Upper lobe of left lung (tissue), 6 donors: ENCODE measurements at regions not wholly inside any gene's neighbourhood (a gene's known extent, or its start where the extent isn't known, plus 50 kb on each side); places are given as distances from the start of the nearest gene placed in this dataset.
"Not testable (repeated sequence)": the region's sequence is repeated elsewhere in the genome, so short reads cannot be mapped to it uniquely, and the experiment has no call there.

Source experiments
- ATAC-seq, 2 donors: fragments of 200-7000 bp; cut with Tn5 transposase; one replicate each; pipeline ENCODE4 v1.9.1; 2022; ENCODE audit warnings: mild to moderate bottlenecking in 2 of 2, moderate library complexity in 2 of 2; ENCODE audit not compliant: low FRiP score in 2 of 2
- DNase-seq, 2 donors: peaks; one replicate each; pipeline ENCODE4 v3.0.0-alpha.2; 2019 to 2020
- H3K27ac ChIP-seq, 4 donors: fragments of 200-600 bp; sonication (generic); one replicate each; pipeline ENCODE4 v1.5.1; 2016 to 2019
- H3K27me3 ChIP-seq, 4 donors: fragments of 200-600 bp; sonication (generic); one replicate each; pipeline ENCODE4 v1.5.1; 2017 to 2019
- H3K36me3 ChIP-seq, 4 donors: fragments of 200-600 bp; sonication (generic); one replicate each; pipeline ENCODE4 v1.5.1; 2016 to 2019
- H3K4me1 ChIP-seq, 4 donors: fragments of 200-600 bp; sonication (generic); one replicate each; pipeline ENCODE4 v1.5.1; 2018 to 2019
- H3K4me3 ChIP-seq, 4 donors: fragments of 200-600 bp; sonication (generic); one replicate each; pipeline ENCODE4 v1.5.1; 2017 to 2019; ENCODE audit warnings: mild to moderate bottlenecking in 2 of 4, moderate library complexity in 1 of 4
- H3K9me3 ChIP-seq, 4 donors: fragments of 200-600 bp; sonication (generic); one replicate each; pipeline ENCODE4 v1.5.1; 2018 to 2019
- CTCF ChIP-seq, 6 experiments: fragments of 450-650 bp in 4 of 6; fragments of 200-600 bp in 2 of 6; sonication (generic) in 2 of 6; IDR thresholded peaks; one replicate each; pipeline ENCODE4 v1.5.1; 2016 to 2019; ENCODE audit warnings: antibody characterized with exemption in 6 of 6
- EP300 ChIP-seq, 4 donors: sonication (generic); formaldehyde crosslinking; IDR thresholded peaks; one replicate each; pipeline ENCODE4 v1.5.1; 2017; ENCODE audit warnings: antibody characterized with exemption in 4 of 4, control low read depth in 2 of 4
- POLR2A ChIP-seq, 4 donors: fragments of 450-650 bp; IDR thresholded peaks; one replicate each; pipeline ENCODE4 v1.5.1; 2016 to 2017; ENCODE audit warnings: antibody characterized with exemption in 4 of 4, mild to moderate bottlenecking in 2 of 4
- POLR2AphosphoS5 ChIP-seq, 2 donors: sonication (generic); formaldehyde crosslinking; IDR thresholded peaks; one replicate each; pipeline ENCODE4 v1.5.1; 2017; ENCODE audit warnings: antibody characterized with exemption in 2 of 2
- WGBS, 2 donors: methylation state at CpG; one replicate each; pipeline ENCODE4 v1.1.5; 2017 to 2018; 5-methylcytosine and 5-hydroxymethylcytosine counted together
- donor health status: DM: no; HTN: no; CAD: no; lungs with moderate emphysema.
- donor health status: DM: no; HTN: yes; CAD: no; lungs with severe emphysema.

DNA sequence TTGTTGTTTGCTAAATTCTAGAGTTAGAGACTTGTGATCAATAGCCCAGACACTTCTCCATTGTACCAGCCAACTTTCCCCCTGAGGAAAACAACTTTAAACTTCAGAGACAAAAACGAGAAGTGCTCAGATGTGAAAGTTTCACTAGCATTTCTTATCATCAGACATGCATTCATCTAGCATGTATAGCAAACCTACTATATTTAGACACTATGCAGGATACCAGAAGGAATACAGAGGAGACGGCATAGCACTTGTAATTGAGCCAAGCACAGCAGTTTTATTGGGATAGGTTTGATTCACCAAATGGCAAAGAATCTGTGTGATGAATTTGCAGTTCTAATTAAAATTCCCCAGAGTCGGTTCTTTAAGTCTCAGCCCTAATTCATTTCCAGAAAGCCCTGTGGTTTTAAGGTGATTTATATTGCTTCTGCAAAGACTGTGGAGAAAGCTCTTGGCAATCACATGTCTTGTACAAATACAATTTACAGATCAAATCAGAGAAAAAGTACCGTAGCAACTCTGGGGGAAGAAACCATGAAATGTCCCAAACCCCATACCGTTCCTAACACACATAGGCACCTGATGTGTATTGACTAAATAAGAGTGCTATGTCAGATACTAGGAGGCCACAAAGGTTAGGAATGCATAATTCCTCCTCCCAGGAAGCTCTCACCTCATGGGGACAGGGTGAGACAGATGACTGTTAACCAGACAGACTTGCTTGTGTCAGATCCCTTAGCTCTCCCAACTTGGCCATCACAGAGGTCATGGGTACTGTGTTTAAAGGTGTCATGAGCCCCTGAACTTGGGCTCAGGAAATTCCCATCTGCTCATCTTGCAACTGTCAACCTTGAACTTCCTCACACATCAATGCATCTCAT lies 69.6 kb upstream of the KRAS start:
- no peaks in the 10 kb centered on the region for H3K27me3 ChIP-seq
- no peak overlapping the region for H3K4me3 ChIP-seq
- ATAC-seq: no peak
- TF ChIP-seq POLR2AphosphoS5 (IDR thresholded peaks at IDR 0.05) (no peak), POLR2A (IDR thresholded peaks at IDR 0.05) (no peak), EP300 (IDR thresholded peaks at IDR 0.05) (no peak), CTCF (IDR thresholded peaks at IDR 0.05) (no peak)
- no peak overlapping the region for H3K27ac ChIP-seq
- DNase-seq: no peak
- WGBS, 2 donors: 40 to 58% methylated on average over 5 of the region's 5 CpGs
- H3K36me3 ChIP-seq: no peaks in the 10 kb centered on the region
- H3K4me1 ChIP-seq: no peaks in the 10 kb centered on the region
- no peaks in the 10 kb centered on the region for H3K9me3 ChIP-seq

GRCh38 chr12:25319233-25319984 lies 68.7 kb upstream of the KRAS start:
- DNase-seq (no peak), ATAC-seq (no peak)
- Histone ChIP-seq H3K9me3 (no peaks in the 10 kb centered on the region), H3K27ac (no peak overlapping the region), H3K4me1 (no peaks in the 10 kb centered on the region), H3K27me3 (no peaks in the 10 kb centered on the region), H3K4me3 (no peak overlapping the region), H3K36me3 (no peaks in the 10 kb centered on the region)
- WGBS, 2 donors: 87 to 88% methylated on average over 7 of the region's 7 CpGs
- no peak for TF ChIP-seq CTCF (IDR thresholded peaks at IDR 0.05)
- TF ChIP-seq EP300 (IDR thresholded peaks at IDR 0.05): no peak
- no peak for TF ChIP-seq POLR2AphosphoS5 (IDR thresholded peaks at IDR 0.05)
- TF ChIP-seq POLR2A (IDR thresholded peaks at IDR 0.05): no peak

- TF ChIP-seq POLR2A (IDR thresholded peaks at IDR 0.05) (no peak), EP300 (IDR thresholded peaks at IDR 0.05) (no peak), CTCF (IDR thresholded peaks at IDR 0.05) (no peak), POLR2AphosphoS5 (IDR thresholded peaks at IDR 0.05) (no peak)
- H3K4me3 ChIP-seq: no peak overlapping the region
- ATAC-seq (no peak), DNase-seq (no peak)
- no peaks in the 10 kb centered on the region for H3K4me1 ChIP-seq
- H3K36me3 ChIP-seq: no peaks in the 10 kb centered on the region
- H3K9me3 ChIP-seq: no peaks in the 10 kb centered on the region
- H3K27me3 ChIP-seq: no peaks in the 10 kb centered on the region
- no peak overlapping the region for H3K27ac ChIP-seq
- WGBS, 2 donors: 77 to 79% methylated on average over 4 of the region's 4 CpGs
Measured at GRCh38 chr12:25317553-25317952, 66.8 kb upstream of the KRAS start.

DNA sequence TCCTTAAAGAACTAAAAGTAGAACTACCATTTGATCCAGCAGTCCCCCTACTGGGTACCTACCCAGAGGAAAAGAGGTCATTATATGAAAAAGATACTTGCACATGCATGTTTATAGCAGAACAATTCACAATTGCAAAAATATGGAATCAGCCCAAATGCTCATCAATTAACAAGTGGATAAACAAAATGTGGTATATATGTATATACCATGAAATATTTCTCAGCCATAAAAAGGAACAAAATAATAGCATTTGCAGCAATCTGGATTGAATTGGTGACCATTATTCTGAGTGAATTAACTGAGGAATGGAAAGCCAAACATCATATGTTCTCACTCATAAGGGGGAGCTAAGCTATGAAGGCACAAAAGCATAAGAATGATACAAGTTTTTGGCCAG lies 64.7 kb upstream of the KRAS start:
- Histone ChIP-seq H3K4me3 (no peak overlapping the region), H3K27ac (no peak overlapping the region), H3K4me1 (no peaks in the 10 kb centered on the region), H3K27me3 (no peaks in the 10 kb centered on the region), H3K36me3 (no peaks in the 10 kb centered on the region), H3K9me3 (no peaks in the 10 kb centered on the region)
- TF ChIP-seq EP300 (IDR thresholded peaks at IDR 0.05) (no peak), POLR2AphosphoS5 (IDR thresholded peaks at IDR 0.05) (no peak), CTCF (IDR thresholded peaks at IDR 0.05) (no peak), POLR2A (IDR thresholded peaks at IDR 0.05) (no peak)
- DNase-seq: no peak
- ATAC-seq: no peak

DNA sequence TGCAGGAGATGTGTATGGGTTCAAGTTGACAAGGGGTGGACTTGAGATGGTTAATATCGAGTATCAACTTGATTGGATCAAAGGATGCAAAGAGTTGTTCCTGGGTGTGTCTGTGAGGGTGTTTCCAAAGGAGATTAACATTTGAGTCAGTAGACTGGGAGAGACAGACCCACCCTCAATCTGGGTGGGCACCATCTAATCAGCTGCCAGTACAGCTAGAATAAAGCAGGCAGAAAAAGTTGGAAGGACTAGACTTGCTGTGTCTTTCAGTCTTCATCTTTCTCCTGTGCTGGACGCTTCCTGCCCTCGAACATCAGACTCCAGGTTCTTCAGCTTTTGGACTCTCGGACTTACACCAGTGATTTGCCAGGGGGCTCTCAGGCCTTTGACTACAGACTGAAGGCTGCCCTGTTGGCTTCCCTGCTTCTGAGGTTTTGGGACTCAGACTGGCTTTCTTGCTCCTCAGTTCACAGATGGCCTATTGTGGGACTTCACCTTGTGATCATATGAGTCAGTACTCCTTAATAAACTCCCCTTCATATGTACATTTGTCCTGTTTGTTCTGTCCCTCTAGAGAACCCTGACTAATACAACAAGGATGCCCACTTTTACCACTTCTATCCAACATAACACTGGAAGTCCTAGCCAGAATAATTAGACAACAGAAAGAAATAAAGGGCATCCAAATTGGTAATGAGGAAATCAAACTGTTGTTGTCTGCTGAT lies 62.7 kb upstream of the KRAS start:
- not testable (repeated sequence) for H3K4me1 ChIP-seq, H3K4me3 ChIP-seq, H3K27me3 ChIP-seq, H3K27ac ChIP-seq, H3K9me3 ChIP-seq, H3K36me3 ChIP-seq, ATAC-seq, DNase-seq
- 82 to 99% methylated on average over 4 of the region's 4 CpGs for WGBS, 2 donors
